EH (cell line): ENCODE measurements at regions not wholly inside any gene's neighbourhood (a gene's known extent, or its start where the extent isn't known, plus 50 kb on each side); places are given as distances from the start of the nearest gene placed in this dataset.
A peak's percentile ranks its signal among the peaks of the same experiment; 100 is the strongest.

ENCODE experiments used
- DNase-seq: peaks from one replicate; pipeline ENCODE4 v3.0.0-alpha.2; 2015; ENCODE audit warnings: low read depth

- no peak for DNase-seq
Measured at GRCh38 chr21:35343046-35343819, 294.1 kb upstream of the RUNX1 start.

- no peak for DNase-seq
Measured at GRCh38 chr21:35342440-35342839, 293.3 kb upstream of the RUNX1 start.

- DNase-seq: no peak
Measured at GRCh38 chr21:35340273-35340672, 291.2 kb upstream of the RUNX1 start.

- no peak for DNase-seq
Measured at GRCh38 chr21:35338881-35339632, 290.0 kb upstream of the RUNX1 start.

- no peak for DNase-seq
Measured at GRCh38 chr21:35338281-35338680, 289.2 kb upstream of the RUNX1 start.

GRCh38 chr21:35337573-35337972 lies 288.5 kb upstream of the RUNX1 start:
- DNase-seq: no peak

- no peak for DNase-seq
Measured at GRCh38 chr21:35336534-35336933, 287.4 kb upstream of the RUNX1 start.

- DNase-seq: no peak
Measured at GRCh38 chr21:35335951-35336446, 286.9 kb upstream of the RUNX1 start.

GRCh38 chr21:35333831-35334618 lies 284.9 kb upstream of the RUNX1 start:
- DNase-seq: no peak

GRCh38 chr21:35332841-35333426 lies 283.8 kb upstream of the RUNX1 start:
- DNase-seq: no peak

GRCh38 chr21:35329940-35330660 lies 281.0 kb upstream of the RUNX1 start:
- DNase-seq: peak; percentile 9

GRCh38 chr21:35328856-35329455 lies 279.9 kb upstream of the RUNX1 start:
- DNase-seq: no peak

GRCh38 chr21:35326677-35327076 lies 277.6 kb upstream of the RUNX1 start:
- peak; percentile 58 for DNase-seq

- DNase-seq: no peak
Measured at GRCh38 chr21:35325953-35326352, 276.9 kb upstream of the RUNX1 start.

- peak; percentile 94 for DNase-seq
Measured at GRCh38 chr21:35324372-35325220, 275.5 kb upstream of the RUNX1 start.

GRCh38 chr21:35323947-35324346 lies 274.8 kb upstream of the RUNX1 start:
- DNase-seq: peak; percentile 35

GRCh38 chr21:35321322-35322200 lies 272.5 kb upstream of the RUNX1 start:
- no peak for DNase-seq

GRCh38 chr21:35319684-35320283 lies 270.7 kb upstream of the RUNX1 start:
- no peak for DNase-seq

- peak; percentile 39 for DNase-seq
Measured at GRCh38 chr21:35316933-35317332, 267.8 kb upstream of the RUNX1 start.
